ENCODE measurements at regions not wholly inside any gene's neighbourhood (a gene's known extent, or its start where the extent isn't known, plus 50 kb on each side); places are given as distances from the start of the nearest gene placed in this dataset.

GRCh38 chr1:184210862-184211261 is 159.3 kb downstream of the TSEN15 start:
- no TSS peak for BruUV-seq (replicated peaks)
- H3K9me3 Mint-ChIP-seq (ENCODE audit: low read depth, unreplicated experiment), result peaks cover 3% of the 10 kb centered on the region
- H3K4me3 Mint-ChIP-seq (ENCODE audit: low read depth, unreplicated experiment), result no peak overlapping the region
- H3K27me3 Mint-ChIP-seq (ENCODE audit: unreplicated experiment), result no peaks in the 10 kb centered on the region
- intact Hi-C loops (cut with micrococcal nuclease; ENCODE audit: unreplicated experiment), result loop anchor here (5.0 to 10.0 kb wide), 3 partner anchors 64 to 556 kb away; partner anchors contain the start of gene APOBEC4
- H3K36me3 Mint-ChIP-seq (ENCODE audit: insufficient read depth, unreplicated experiment), result peaks cover 11% of the 10 kb centered on the region
- no peak overlapping the region for H3K27ac Mint-ChIP-seq (ENCODE audit: unreplicated experiment)
- H3K4me1 Mint-ChIP-seq (ENCODE audit: low read depth, unreplicated experiment), result peaks cover 26% of the 10 kb centered on the region
- DNase-seq, result no peak
- CTCF ChIA-PET, result no interaction called here
- no peak for TF ChIP-seq CTCF (IDR thresholded peaks at IDR 0.05; ENCODE audit: unreplicated experiment)

- CTCF ChIA-PET, result interaction anchor here (1.2 to 1.4 kb wide), 2 partner anchors 10 to 12 kb away, joined by 3 to 7 read pairs; no protein-coding TSS in a partner anchor
- no peak for TF ChIP-seq CTCF (IDR thresholded peaks at IDR 0.05; ENCODE audit: unreplicated experiment)
- H3K4me3 Mint-ChIP-seq (ENCODE audit: low read depth, unreplicated experiment), result no peak overlapping the region
- no TSS peak for BruUV-seq (replicated peaks)
- no peaks in the 10 kb centered on the region for H3K27me3 Mint-ChIP-seq (ENCODE audit: unreplicated experiment)
- peaks cover 26% of the 10 kb centered on the region for H3K4me1 Mint-ChIP-seq (ENCODE audit: low read depth, unreplicated experiment)
- intact Hi-C loops (cut with micrococcal nuclease; ENCODE audit: unreplicated experiment), result loop anchor here (5.0 to 10.0 kb wide), 3 partner anchors 65 to 558 kb away; partner anchors contain the start of gene APOBEC4
- peak overlapping the region; percentile 88 for H3K27ac Mint-ChIP-seq (ENCODE audit: unreplicated experiment)
- H3K36me3 Mint-ChIP-seq (ENCODE audit: insufficient read depth, unreplicated experiment), result peaks cover 11% of the 10 kb centered on the region
- peaks cover 3% of the 10 kb centered on the region for H3K9me3 Mint-ChIP-seq (ENCODE audit: low read depth, unreplicated experiment)
- DNase-seq, result peak; percentile 80
Observed at GRCh38 chr1:184212649-184213314, 161.3 kb downstream of the TSEN15 start.

GRCh38 chr1:184214128-184214527 is 162.6 kb downstream of the TSEN15 start:
- H3K27me3 Mint-ChIP-seq (ENCODE audit: unreplicated experiment), result no peaks in the 10 kb centered on the region
- peaks cover 26% of the 10 kb centered on the region for H3K4me1 Mint-ChIP-seq (ENCODE audit: low read depth, unreplicated experiment)
- H3K36me3 Mint-ChIP-seq (ENCODE audit: insufficient read depth, unreplicated experiment), result peaks cover 11% of the 10 kb centered on the region
- no TSS peak for BruUV-seq (replicated peaks)
- H3K4me3 Mint-ChIP-seq (ENCODE audit: low read depth, unreplicated experiment), result no peak overlapping the region
- peak; percentile 68 for DNase-seq
- intact Hi-C loops (cut with micrococcal nuclease; ENCODE audit: unreplicated experiment), result loop anchor here (5.0 to 10.0 kb wide), 3 partner anchors 67 to 559 kb away; partner anchors contain the start of gene APOBEC4
- H3K9me3 Mint-ChIP-seq (ENCODE audit: low read depth, unreplicated experiment), result peaks cover 3% of the 10 kb centered on the region
- CTCF ChIA-PET, result interaction anchor here (0.7 to 0.8 kb wide), 2 partner anchors 57 to 111 kb away, joined by 3 to 6 read pairs; no protein-coding TSS in a partner anchor
- peak overlapping the region; percentile 88 for H3K27ac Mint-ChIP-seq (ENCODE audit: unreplicated experiment)
- no peak for TF ChIP-seq CTCF (IDR thresholded peaks at IDR 0.05; ENCODE audit: unreplicated experiment)

- Mint-ChIP-seq H3K4me3 (ENCODE audit: low read depth, unreplicated experiment) (no peak overlapping the region), H3K27ac (ENCODE audit: unreplicated experiment) (peak overlapping the region; percentile 58), H3K9me3 (ENCODE audit: low read depth, unreplicated experiment) (peaks cover 3% of the 10 kb centered on the region), H3K4me1 (ENCODE audit: low read depth, unreplicated experiment) (peaks cover 26% of the 10 kb centered on the region), H3K27me3 (ENCODE audit: unreplicated experiment) (no peaks in the 10 kb centered on the region), H3K36me3 (ENCODE audit: insufficient read depth, unreplicated experiment) (peaks cover 11% of the 10 kb centered on the region)
- intact Hi-C loops (cut with micrococcal nuclease; ENCODE audit: unreplicated experiment), result loop anchor here (10.0 kb wide), 2 partner anchors 261 to 561 kb away; partner anchors contain the start of gene APOBEC4
- CTCF ChIA-PET, result no interaction called here
- no peak for DNase-seq
- BruUV-seq (replicated peaks), result no TSS peak
- no peak for TF ChIP-seq CTCF (IDR thresholded peaks at IDR 0.05; ENCODE audit: unreplicated experiment)
Observed at GRCh38 chr1:184215274-184215925, 163.9 kb downstream of the TSEN15 start.

All from Calu3 (cell line).